Transverse colon (tissue), 4 donors: ENCODE measurements at regions not wholly inside any gene's neighbourhood (a gene's known extent, or its start where the extent isn't known, plus 50 kb on each side); places are given as distances from the start of the nearest gene placed in this dataset.

Experiments
- EP300 ChIP-seq: sonication (generic); formaldehyde crosslinking; IDR thresholded peaks from one replicate; pipeline ENCODE4 v1.6.1; 2017; ENCODE audit warnings: antibody characterized with exemption, low read depth
- POLR2A ChIP-seq: fragments of 450-650 bp; IDR thresholded peaks from one replicate; pipeline ENCODE4 v1.6.1; 2016; ENCODE audit warnings: antibody characterized with exemption, mild to moderate bottlenecking, moderate library complexity
- POLR2AphosphoS5 ChIP-seq, 3 donors: sonication (generic); formaldehyde crosslinking; IDR thresholded peaks; one replicate each; pipeline ENCODE4 v1.6.1; 2016; ENCODE audit warnings: antibody characterized with exemption in 3 of 3
- TF ChIP-seq, protein P1 (sequence below), 5 experiments: fragments of 200-600 bp in 3 of 5; fragments of 450-650 bp in 2 of 5; sonication (generic) in 3 of 5; IDR thresholded peaks; 1 replicate in 2 of 5; 2 replicates in 3 of 5; pipeline ENCODE4 v1.5.1; 2016 to 2017; ENCODE audit warnings: antibody characterized with exemption in 5 of 5, inconsistent platforms in 3 of 5, mild to moderate bottlenecking in 2 of 5, moderate library complexity in 1 of 5

DNA sequence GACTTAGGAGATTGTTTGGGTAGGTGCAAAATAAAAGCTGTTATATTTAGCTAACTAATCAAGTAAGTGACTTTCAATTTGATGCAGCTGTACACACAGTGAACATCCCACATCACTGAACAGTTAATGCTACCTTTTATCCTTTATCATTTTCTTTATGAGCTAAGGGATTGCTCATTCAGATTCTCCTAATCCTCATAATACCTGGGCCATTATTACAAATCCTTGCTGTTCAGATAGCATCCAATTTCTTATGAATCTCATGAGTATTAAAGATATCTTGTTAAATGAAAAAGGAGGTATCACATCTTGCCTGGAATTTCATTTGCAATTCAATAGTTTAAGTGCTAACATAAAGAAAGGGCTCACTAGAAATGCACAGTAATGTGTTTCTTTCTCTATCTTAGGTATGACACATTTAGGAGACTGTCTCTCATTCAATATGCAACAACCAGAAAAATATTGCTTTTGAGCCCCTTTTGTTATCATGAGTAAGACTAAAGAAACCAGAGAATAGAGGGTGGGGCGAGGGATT lies 918.5 kb downstream of the CBLN2 start:
- TF ChIP-seq, protein P1, sequence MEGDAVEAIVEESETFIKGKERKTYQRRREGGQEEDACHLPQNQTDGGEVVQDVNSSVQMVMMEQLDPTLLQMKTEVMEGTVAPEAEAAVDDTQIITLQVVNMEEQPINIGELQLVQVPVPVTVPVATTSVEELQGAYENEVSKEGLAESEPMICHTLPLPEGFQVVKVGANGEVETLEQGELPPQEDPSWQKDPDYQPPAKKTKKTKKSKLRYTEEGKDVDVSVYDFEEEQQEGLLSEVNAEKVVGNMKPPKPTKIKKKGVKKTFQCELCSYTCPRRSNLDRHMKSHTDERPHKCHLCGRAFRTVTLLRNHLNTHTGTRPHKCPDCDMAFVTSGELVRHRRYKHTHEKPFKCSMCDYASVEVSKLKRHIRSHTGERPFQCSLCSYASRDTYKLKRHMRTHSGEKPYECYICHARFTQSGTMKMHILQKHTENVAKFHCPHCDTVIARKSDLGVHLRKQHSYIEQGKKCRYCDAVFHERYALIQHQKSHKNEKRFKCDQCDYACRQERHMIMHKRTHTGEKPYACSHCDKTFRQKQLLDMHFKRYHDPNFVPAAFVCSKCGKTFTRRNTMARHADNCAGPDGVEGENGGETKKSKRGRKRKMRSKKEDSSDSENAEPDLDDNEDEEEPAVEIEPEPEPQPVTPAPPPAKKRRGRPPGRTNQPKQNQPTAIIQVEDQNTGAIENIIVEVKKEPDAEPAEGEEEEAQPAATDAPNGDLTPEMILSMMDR (IDR thresholded peaks at IDR 0.05) = no peak
- TF ChIP-seq POLR2A (no peak), POLR2AphosphoS5 (IDR thresholded peaks at IDR 0.05) (no peak), EP300 (no peak)
